ENCODE measurements at regions not wholly inside any gene's neighbourhood (a gene's known extent, or its start where the extent isn't known, plus 50 kb on each side); places are given as distances from the start of the nearest gene placed in this dataset.

GRCh38 chr2:120622159-120622869, 113.4 kb upstream of the GLI2 start:
- TF ChIP-seq POLR2A (IDR thresholded peaks at IDR 0.05; ENCODE audit: low read depth, low read length), result no peak
- TF ChIP-seq SPI1 (IDR thresholded peaks at IDR 0.05; ENCODE audit: low read depth, low read length), result no peak
- no peak for TF ChIP-seq POLR2AphosphoS5 (IDR thresholded peaks at IDR 0.05; ENCODE audit: low read depth, low read length)
- TF ChIP-seq TAF1 (IDR thresholded peaks at IDR 0.05; ENCODE audit: low read depth, low read length), result no peak
- no peak for TF ChIP-seq POU2F2 (IDR thresholded peaks at IDR 0.05; ENCODE audit: low read depth, low read length)

Measured in GM12891 (cell line).